GM23248 (cell line): ENCODE measurements at regions not wholly inside any gene's neighbourhood (a gene's known extent, or its start where the extent isn't known, plus 50 kb on each side); places are given as distances from the start of the nearest gene placed in this dataset.

Source experiments
- DNase-seq: peaks from one replicate; pipeline ENCODE4 v3.0.0-alpha.2; 2015
- H2AFZ ChIP-seq: fragments of 200-600 bp; sonication (generic); 2 replicates; pipeline ENCODE4 v1.6.1; 2016; ENCODE audit warnings: antibody characterized with exemption
- H3F3A ChIP-seq: fragments of 200-600 bp; sonication (generic); 2 replicates; pipeline ENCODE4 v1.6.1; 2016; ENCODE audit warnings: mild to moderate bottlenecking, antibody characterized with exemption, mixed run types; ENCODE audit not compliant: insufficient read depth
- H3K27ac ChIP-seq: fragments of 200-600 bp; sonication (generic); 2 replicates; pipeline ENCODE4 v1.5.1; 2016; ENCODE audit warnings: mild to moderate bottlenecking
- H3K27me3 ChIP-seq: fragments of 200-600 bp; sonication (generic); replicated peaks from 2 replicates; pipeline ENCODE4 v1.6.1; 2016; ENCODE audit warnings: mild to moderate bottlenecking; ENCODE audit not compliant: insufficient read depth
- H3K36me3 ChIP-seq: fragments of 200-600 bp; sonication (generic); 2 replicates; pipeline ENCODE4 v1.6.1; 2016; ENCODE audit warnings: low read depth, mild to moderate bottlenecking
- H3K4me1 ChIP-seq: fragments of 200-600 bp; sonication (generic); 2 replicates; pipeline ENCODE4 v1.6.1; 2016; ENCODE audit warnings: mild to moderate bottlenecking; ENCODE audit not compliant: insufficient read depth
- H3K4me2 ChIP-seq: fragments of 200-600 bp; sonication (generic); one replicate; pipeline ENCODE4 v1.6.1; 2016; ENCODE audit warnings: mild to moderate bottlenecking; ENCODE audit not compliant: unreplicated experiment
- H3K4me3 ChIP-seq: fragments of 200-600 bp; sonication (generic); 2 replicates; pipeline ENCODE4 v1.5.1; 2016; ENCODE audit warnings: mild to moderate bottlenecking
- H3K79me2 ChIP-seq: fragments of 200-600 bp; sonication (generic); 2 replicates; pipeline ENCODE4 v1.6.1; 2016; ENCODE audit warnings: mild to moderate bottlenecking; ENCODE audit not compliant: insufficient read depth
- H3K9ac ChIP-seq: fragments of 200-600 bp; sonication (generic); 2 replicates; pipeline ENCODE4 v1.6.1; 2016; ENCODE audit warnings: mild to moderate bottlenecking
- H3K9me2 ChIP-seq: fragments of 200-600 bp; sonication (generic); 2 replicates; pipeline ENCODE4 v1.6.1; 2016; ENCODE audit warnings: mixed run types, mild to moderate bottlenecking, moderate library complexity; ENCODE audit not compliant: insufficient read depth
- H3K9me3 ChIP-seq: fragments of 200-600 bp; sonication (generic); one replicate; pipeline ENCODE4 v1.6.1; 2017; ENCODE audit warnings: low read depth
- H4K20me1 ChIP-seq: fragments of 200-600 bp; sonication (generic); 2 replicates; pipeline ENCODE4 v1.6.0; 2016; ENCODE audit not compliant: insufficient read depth
- EZH2 ChIP-seq: fragments of 200-600 bp; sonication (generic); IDR thresholded peaks from 2 replicates; pipeline ENCODE4 v1.6.1; 2018; ENCODE audit warnings: antibody characterized with exemption, mild to moderate bottlenecking; ENCODE audit not compliant: insufficient read depth, poor library complexity, severe bottlenecking
- EZH2phosphoT487 ChIP-seq: fragments of 200-600 bp; sonication (generic); IDR thresholded peaks from 2 replicates; pipeline ENCODE4 v1.6.1; 2018; ENCODE audit warnings: antibody characterized with exemption, moderate library complexity, mild to moderate bottlenecking, low read depth; ENCODE audit not compliant: insufficient read depth
- WGBS, 2 experiments: methylation state at CpG; one replicate each; pipeline ENCODE4 v1.1.6; 2015 to 2017; ENCODE audit warnings: low lambda C conversion rate in 2 of 2, low coverage in 1 of 2; ENCODE audit errors: missing lambda C conversion rate in 2 of 2; 5-methylcytosine and 5-hydroxymethylcytosine counted together
- in situ Hi-C: fragments of 300-500 bp; cut with MboI; formaldehyde crosslinking; loops from 2 replicates; pipeline ENCODE4 v1.15.0; 2020

DNA sequence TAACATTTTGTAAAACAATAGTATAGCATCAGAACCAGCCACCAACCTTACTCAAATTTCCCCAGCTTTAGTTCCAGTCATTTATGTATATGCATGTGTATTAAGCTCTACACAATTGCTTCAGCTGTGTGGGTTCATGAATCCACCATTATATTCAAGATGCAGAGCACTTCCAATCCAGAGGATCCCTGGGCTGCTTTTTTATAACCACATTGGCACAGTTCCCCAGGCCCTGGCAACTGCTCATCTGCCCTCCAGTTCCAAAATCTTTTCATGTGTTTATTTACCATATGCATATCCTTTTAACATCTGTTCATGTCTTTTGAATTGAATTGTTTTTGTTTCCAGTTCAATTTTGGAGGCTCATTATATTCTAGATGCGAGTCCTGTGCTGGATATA lies 482.9 kb upstream of the HS6ST1 start:
- H3K27ac ChIP-seq = no peak overlapping the region
- no peak overlapping the region for H3K9ac ChIP-seq
- no peak overlapping the region for H2AFZ ChIP-seq
- no peaks in the 10 kb centered on the region for H3F3A ChIP-seq
- 38 to 43% methylated on average over 1 of the region's 1 CpG for WGBS, 2 experiments
- H3K4me2 ChIP-seq = no peak overlapping the region
- in situ Hi-C loops = no loop called here
- DNase-seq = no peak
- H3K4me3 ChIP-seq = no peak overlapping the region
- TF ChIP-seq EZH2 = no peak
- no peak for TF ChIP-seq EZH2phosphoT487
- no peaks in the 10 kb centered on the region for H3K4me1 ChIP-seq
- no peaks in the 10 kb centered on the region for H3K9me2 ChIP-seq
- H4K20me1 ChIP-seq = no peaks in the 10 kb centered on the region
- 0 out of 2 replicates have a peak, but pooled peaks cover 5% of the 10 kb centered on the region for H3K27me3 ChIP-seq
- no peaks in the 10 kb centered on the region for H3K79me2 ChIP-seq
- H3K9me3 ChIP-seq = no peaks in the 10 kb centered on the region
- H3K36me3 ChIP-seq = no peaks in the 10 kb centered on the region

DNA sequence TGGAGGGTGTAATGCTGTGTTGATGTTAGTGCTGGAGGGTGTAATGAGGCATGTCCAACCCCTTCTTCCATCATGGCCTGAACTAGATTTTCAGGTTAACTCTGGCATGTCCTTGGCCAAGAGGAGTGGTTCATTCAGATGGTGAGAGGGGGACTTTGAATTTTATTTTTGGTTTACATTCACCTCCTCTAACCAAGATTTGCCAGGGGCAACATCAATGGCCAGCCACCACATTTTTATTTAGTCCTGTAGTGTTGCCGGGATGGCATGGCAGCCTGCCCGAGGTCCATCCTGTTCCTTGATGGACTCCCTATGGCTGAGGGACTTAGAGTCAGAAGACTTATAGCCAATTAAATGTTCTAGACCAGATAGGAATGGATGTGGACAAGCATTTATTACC lies 484.6 kb upstream of the HS6ST1 start:
- H3K4me2 ChIP-seq = no peak overlapping the region
- no peak for DNase-seq
- no peaks in the 10 kb centered on the region for H3K36me3 ChIP-seq
- H2AFZ ChIP-seq = no peak overlapping the region
- no peak overlapping the region for H3K27ac ChIP-seq
- H3K9me3 ChIP-seq = no peaks in the 10 kb centered on the region
- no peak overlapping the region for H3K9ac ChIP-seq
- 0 out of 2 replicates have a peak, but pooled peaks cover 5% of the 10 kb centered on the region for H3K27me3 ChIP-seq
- in situ Hi-C loops = no loop called here
- H3K4me3 ChIP-seq = no peak overlapping the region
- no peak for TF ChIP-seq EZH2
- no peaks in the 10 kb centered on the region for H3K4me1 ChIP-seq
- no peaks in the 10 kb centered on the region for H3F3A ChIP-seq
- H4K20me1 ChIP-seq = no peaks in the 10 kb centered on the region
- 57 to 64% methylated on average over 2 of the region's 2 CpGs for WGBS, 2 experiments
- H3K79me2 ChIP-seq = no peaks in the 10 kb centered on the region
- no peaks in the 10 kb centered on the region for H3K9me2 ChIP-seq

DNA sequence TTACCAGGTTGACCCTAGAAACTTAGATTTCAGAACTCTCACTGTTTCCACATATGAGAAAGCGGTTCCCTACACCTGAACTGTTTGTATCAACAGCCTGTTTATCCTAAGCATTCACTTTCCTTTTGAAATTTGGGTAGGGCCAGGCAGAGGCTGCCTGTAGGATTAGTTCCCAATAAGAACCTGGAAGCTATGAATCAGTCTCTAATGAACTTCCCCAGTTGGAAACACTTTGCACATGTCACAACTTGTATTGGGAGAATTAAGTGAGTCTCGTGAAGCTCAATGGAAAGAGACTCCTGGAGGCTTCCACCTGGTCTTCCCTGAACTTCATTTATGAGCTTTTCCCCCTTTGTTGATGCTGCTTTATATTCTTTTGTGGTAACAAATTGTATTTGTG lies 486.6 kb upstream of the HS6ST1 start:
- 34 to 48% methylated on average over 2 of the region's 2 CpGs for WGBS, 2 experiments
- no peak overlapping the region for H2AFZ ChIP-seq
- H3F3A ChIP-seq = no peaks in the 10 kb centered on the region
- no peak overlapping the region for H3K27ac ChIP-seq
- H3K79me2 ChIP-seq = no peaks in the 10 kb centered on the region
- TF ChIP-seq EZH2phosphoT487 (no peak), EZH2 (no peak)
- H3K4me1 ChIP-seq = no peaks in the 10 kb centered on the region
- H3K36me3 ChIP-seq = no peaks in the 10 kb centered on the region
- H3K4me2 ChIP-seq = no peak overlapping the region
- no peak overlapping the region for H3K4me3 ChIP-seq
- DNase-seq = no peak
- H3K9me2 ChIP-seq = no peaks in the 10 kb centered on the region
- 0 out of 2 replicates have a peak, but pooled peaks cover 5% of the 10 kb centered on the region for H3K27me3 ChIP-seq
- H3K9ac ChIP-seq = no peak overlapping the region
- in situ Hi-C loops = no loop called here
- H4K20me1 ChIP-seq = no peaks in the 10 kb centered on the region
- no peaks in the 10 kb centered on the region for H3K9me3 ChIP-seq

DNA sequence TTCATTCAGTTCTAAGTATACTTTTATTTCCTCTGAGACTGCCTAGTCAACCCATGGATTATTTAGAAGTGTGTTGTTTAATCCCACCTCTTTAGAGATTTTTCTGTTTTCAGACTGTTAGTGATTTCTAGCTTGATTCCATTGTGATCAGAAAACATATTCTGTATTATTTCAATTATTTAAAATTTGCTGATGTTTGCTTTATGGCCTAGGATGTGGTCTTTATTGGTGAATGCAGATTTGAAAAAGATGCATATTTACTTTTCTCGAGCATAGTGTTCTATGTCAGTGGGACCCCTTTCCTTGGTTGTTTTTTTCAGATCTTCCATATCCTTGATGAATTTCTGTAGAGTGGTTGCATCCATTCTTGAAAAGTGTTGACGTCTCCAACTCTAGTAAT lies 487.2 kb upstream of the HS6ST1 start:
- Histone ChIP-seq H3K4me1 (no peaks in the 10 kb centered on the region), H3K4me3 (no peak overlapping the region), H3K36me3 (no peaks in the 10 kb centered on the region), H3K79me2 (no peaks in the 10 kb centered on the region), H3K9me3 (no peaks in the 10 kb centered on the region), H2AFZ (no peak overlapping the region), H3K27me3 (0 out of 2 replicates have a peak, but pooled peaks cover 5% of the 10 kb centered on the region), H3K9me2 (no peaks in the 10 kb centered on the region), H3K9ac (no peak overlapping the region), H3K27ac (no peak overlapping the region), H3K4me2 (no peak overlapping the region), H4K20me1 (no peaks in the 10 kb centered on the region), H3F3A (no peaks in the 10 kb centered on the region)
- no peak for DNase-seq
- TF ChIP-seq EZH2 (no peak), EZH2phosphoT487 (no peak)
- 43 to 45% methylated on average over 2 of the region's 2 CpGs for WGBS, 2 experiments
- in situ Hi-C loops = no loop called here

DNA sequence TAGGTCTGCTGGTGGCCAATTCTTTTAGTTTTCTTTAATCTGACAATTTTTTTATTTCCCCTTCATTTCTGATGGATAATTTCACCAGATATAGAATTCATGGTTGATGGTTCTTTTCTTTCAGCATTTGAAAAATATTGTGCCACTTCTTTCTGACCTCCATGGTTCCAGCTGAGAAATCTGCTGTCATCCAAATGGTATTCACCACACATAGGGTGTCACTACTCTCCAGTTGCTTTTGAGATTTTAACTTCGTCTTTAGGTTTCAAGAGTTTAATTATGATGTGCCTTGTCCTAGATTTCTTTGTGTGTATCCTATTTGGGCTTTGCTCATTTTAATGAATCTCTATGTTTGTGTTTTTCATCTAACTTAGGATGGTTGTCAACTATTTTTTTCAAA lies 488.6 kb upstream of the HS6ST1 start:
- Histone ChIP-seq H3K4me1 (no peaks in the 10 kb centered on the region), H3F3A (no peaks in the 10 kb centered on the region), H3K9ac (no peak overlapping the region), H3K79me2 (no peaks in the 10 kb centered on the region), H3K27ac (no peak overlapping the region), H3K9me3 (no peaks in the 10 kb centered on the region), H3K36me3 (no peaks in the 10 kb centered on the region), H2AFZ (no peak overlapping the region), H3K4me3 (no peak overlapping the region), H3K4me2 (no peak overlapping the region), H4K20me1 (no peaks in the 10 kb centered on the region), H3K9me2 (no peaks in the 10 kb centered on the region), H3K27me3 (no peaks in the 10 kb centered on the region)
- TF ChIP-seq EZH2phosphoT487 = no peak
- no peak for TF ChIP-seq EZH2
- WGBS, 2 experiments = 51 to 65% methylated on average over 1 of the region's 1 CpG
- in situ Hi-C loops = no loop called here
- DNase-seq = no peak
